HG03135 (cell line): ENCODE measurements at regions not wholly inside any gene's neighbourhood (a gene's known extent, or its start where the extent isn't known, plus 50 kb on each side); places are given as distances from the start of the nearest gene placed in this dataset.
"Not testable (repeated sequence)": the region's sequence is repeated elsewhere in the genome, so short reads cannot be mapped to it uniquely, and the experiment has no call there.

ENCODE experiments used
- ATAC-seq: cut with Tn5 transposase; IDR thresholded peaks from one replicate; pipeline ENCODE4 v1.9.1; 2021; ENCODE audit warnings: mild to moderate bottlenecking, moderate library complexity; ENCODE audit not compliant: unreplicated experiment

GRCh38 chr3:82521657-82522056 lies 760.2 kb upstream of the GBE1 start:
- no peak for ATAC-seq

GRCh38 chr3:82520846-82521245 lies 759.4 kb upstream of the GBE1 start:
- ATAC-seq: no peak

- no peak for ATAC-seq
These were observed 748.6 kb upstream of the GBE1 start for GRCh38 chr3:82509951-82510603.

- ATAC-seq: no peak
These were observed 747.8 kb upstream of the GBE1 start for GRCh38 chr3:82509106-82509842.

GRCh38 chr3:82506204-82506603 lies 744.8 kb upstream of the GBE1 start:
- no peak for ATAC-seq

- no peak for ATAC-seq
These were observed 743.8 kb upstream of the GBE1 start for GRCh38 chr3:82505079-82505756.

GRCh38 chr3:82498186-82498585 lies 736.7 kb upstream of the GBE1 start:
- no peak for ATAC-seq

GRCh38 chr3:82496890-82497560 lies 735.6 kb upstream of the GBE1 start:
- ATAC-seq: no peak

- no peak for ATAC-seq
These were observed 734.2 kb upstream of the GBE1 start for GRCh38 chr3:82495655-82496054.

GRCh38 chr3:82494977-82495489 lies 733.6 kb upstream of the GBE1 start:
- no peak for ATAC-seq

- no peak for ATAC-seq
These were observed 732.4 kb upstream of the GBE1 start for GRCh38 chr3:82493858-82494257.

GRCh38 chr3:82475306-82475705 lies 713.9 kb upstream of the GBE1 start:
- no peak for ATAC-seq

GRCh38 chr3:82474711-82475110 lies 713.3 kb upstream of the GBE1 start:
- ATAC-seq: no peak

- ATAC-seq: no peak
These were observed 712.6 kb upstream of the GBE1 start for GRCh38 chr3:82473864-82474541.

GRCh38 chr3:82467051-82467450 lies 705.6 kb upstream of the GBE1 start:
- no peak for ATAC-seq

GRCh38 chr3:82462977-82463376 lies 701.5 kb upstream of the GBE1 start:
- no peak for ATAC-seq

- no peak for ATAC-seq
These were observed 699.8 kb upstream of the GBE1 start for GRCh38 chr3:82461049-82461889.

GRCh38 chr3:82448320-82448719 lies 686.9 kb upstream of the GBE1 start:
- no peak for ATAC-seq

- ATAC-seq: not testable (repeated sequence)
These were observed 667.4 kb upstream of the GBE1 start for GRCh38 chr3:82428821-82429220.

- no peak for ATAC-seq
These were observed 662.5 kb upstream of the GBE1 start for GRCh38 chr3:82424031-82424339.
